ENCODE measurements at regions not wholly inside any gene's neighbourhood (a gene's known extent, or its start where the extent isn't known, plus 50 kb on each side); places are given as distances from the start of the nearest gene placed in this dataset.

DNA sequence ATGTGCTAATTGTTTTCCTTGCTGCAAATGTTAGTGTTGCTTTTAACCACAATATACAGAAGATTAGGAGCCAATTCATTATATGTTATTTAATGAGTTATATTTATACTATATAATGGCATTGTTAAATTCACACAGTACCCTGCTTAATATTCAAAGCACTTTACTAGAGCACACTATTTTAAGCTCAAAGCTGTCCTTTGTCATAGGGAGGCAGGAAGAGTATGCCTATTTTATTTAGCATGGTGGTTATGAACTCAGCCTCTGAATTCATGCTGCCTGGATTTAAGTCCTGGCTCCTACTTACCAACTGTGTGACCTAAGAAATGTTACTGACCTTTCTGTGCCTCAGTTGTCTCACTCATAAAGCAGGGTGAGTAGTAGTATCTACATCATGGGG, 80.5 kb downstream of the FASTKD2 start:
- no peak overlapping the region for H3K27ac Mint-ChIP-seq
- H3K4me3 Mint-ChIP-seq, result no peak overlapping the region
- no peaks in the 10 kb centered on the region for H3K9me3 Mint-ChIP-seq
- H3K36me3 Mint-ChIP-seq (ENCODE audit: low read depth), result no peaks in the 10 kb centered on the region
- H3K4me1 Mint-ChIP-seq (ENCODE audit: low read depth), result no peaks in the 10 kb centered on the region
- no peaks in the 10 kb centered on the region for H3K27me3 Mint-ChIP-seq

DNA sequence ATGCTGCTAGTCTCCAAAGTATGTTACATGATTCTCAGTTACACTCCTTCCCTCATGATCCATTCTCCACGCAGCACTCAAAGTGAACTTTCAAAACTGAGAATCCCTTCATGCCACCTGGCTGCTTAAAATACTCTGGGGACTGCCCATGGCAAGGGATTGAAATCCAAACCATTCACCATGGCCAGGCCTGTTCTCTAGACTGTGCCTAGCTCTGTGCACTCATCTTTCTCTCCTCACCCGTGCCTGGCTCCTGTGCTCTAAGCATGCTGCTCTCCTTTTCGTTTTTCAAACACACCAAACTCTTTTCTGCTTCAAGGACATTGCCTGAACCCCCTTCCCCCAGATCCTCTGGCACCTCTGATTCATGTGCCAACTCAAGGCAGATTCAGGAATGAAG, 80.9 kb downstream of the FASTKD2 start:
- H3K27me3 Mint-ChIP-seq, result no peaks in the 10 kb centered on the region
- no peaks in the 10 kb centered on the region for H3K4me1 Mint-ChIP-seq (ENCODE audit: low read depth)
- no peak overlapping the region for H3K27ac Mint-ChIP-seq
- H3K36me3 Mint-ChIP-seq (ENCODE audit: low read depth), result no peaks in the 10 kb centered on the region
- H3K9me3 Mint-ChIP-seq, result no peaks in the 10 kb centered on the region
- no peak overlapping the region for H3K4me3 Mint-ChIP-seq

- Mint-ChIP-seq H3K9me3 (no peaks in the 10 kb centered on the region), H3K27me3 (no peaks in the 10 kb centered on the region), H3K4me3 (no peak overlapping the region), H3K27ac (no peak overlapping the region), H3K4me1 (ENCODE audit: low read depth) (no peaks in the 10 kb centered on the region), H3K36me3 (ENCODE audit: low read depth) (no peaks in the 10 kb centered on the region)
These were observed 81.8 kb downstream of the FASTKD2 start for GRCh38 chr2:206846981-206847834.

DNA sequence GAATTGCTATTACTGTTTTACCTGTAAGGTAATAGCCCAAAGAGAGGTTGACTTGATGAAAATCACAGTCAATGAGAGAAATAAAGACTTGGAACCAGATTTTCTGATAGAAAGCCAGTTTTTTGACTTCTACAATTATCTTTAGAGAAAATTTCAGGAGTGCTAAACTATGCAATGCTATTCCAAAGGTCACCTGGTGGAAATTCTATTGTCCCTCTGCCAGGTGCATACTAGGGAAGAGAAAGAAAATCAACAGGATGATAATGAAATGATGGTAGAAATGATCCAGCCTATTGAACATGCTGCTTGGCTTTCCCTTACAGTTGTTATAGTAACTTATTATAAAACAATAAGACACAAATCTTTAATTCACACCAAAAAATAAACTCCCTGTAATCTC, 85.0 kb downstream of the FASTKD2 start:
- Mint-ChIP-seq H3K36me3 (ENCODE audit: low read depth) (no peaks in the 10 kb centered on the region), H3K27me3 (no peaks in the 10 kb centered on the region), H3K27ac (no peak overlapping the region), H3K9me3 (no peaks in the 10 kb centered on the region), H3K4me3 (no peak overlapping the region), H3K4me1 (ENCODE audit: low read depth) (no peaks in the 10 kb centered on the region)

DNA sequence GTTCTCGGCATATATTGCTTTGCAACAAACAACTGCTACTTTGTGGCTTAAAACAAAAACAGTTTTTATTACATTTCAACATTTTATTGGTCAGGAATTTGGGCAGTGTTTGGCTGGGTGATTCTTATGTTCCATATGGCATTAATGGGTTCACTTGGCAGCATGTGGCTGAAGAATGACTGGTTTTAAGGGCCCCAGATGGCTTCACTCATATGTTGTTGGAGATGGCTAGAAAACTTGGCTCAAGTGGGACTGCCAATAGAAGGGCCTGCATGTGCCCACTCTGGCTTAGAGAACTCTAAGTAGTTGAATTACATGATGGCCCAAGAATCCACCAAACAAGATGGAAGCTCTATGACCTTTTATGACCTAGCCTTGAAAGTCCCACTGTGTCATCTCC, 86.1 kb downstream of the FASTKD2 start:
- Mint-ChIP-seq H3K27me3 (no peaks in the 10 kb centered on the region), H3K9me3 (no peaks in the 10 kb centered on the region), H3K36me3 (ENCODE audit: low read depth) (no peaks in the 10 kb centered on the region), H3K4me3 (no peak overlapping the region), H3K27ac (no peak overlapping the region), H3K4me1 (ENCODE audit: low read depth) (no peaks in the 10 kb centered on the region)

- Mint-ChIP-seq H3K4me1 (ENCODE audit: low read depth) (peaks cover 6% of the 10 kb centered on the region), H3K4me3 (no peak overlapping the region), H3K9me3 (no peaks in the 10 kb centered on the region)
These were observed 85.4 kb upstream of the CPO start for GRCh38 chr2:206853915-206854314.

DNA sequence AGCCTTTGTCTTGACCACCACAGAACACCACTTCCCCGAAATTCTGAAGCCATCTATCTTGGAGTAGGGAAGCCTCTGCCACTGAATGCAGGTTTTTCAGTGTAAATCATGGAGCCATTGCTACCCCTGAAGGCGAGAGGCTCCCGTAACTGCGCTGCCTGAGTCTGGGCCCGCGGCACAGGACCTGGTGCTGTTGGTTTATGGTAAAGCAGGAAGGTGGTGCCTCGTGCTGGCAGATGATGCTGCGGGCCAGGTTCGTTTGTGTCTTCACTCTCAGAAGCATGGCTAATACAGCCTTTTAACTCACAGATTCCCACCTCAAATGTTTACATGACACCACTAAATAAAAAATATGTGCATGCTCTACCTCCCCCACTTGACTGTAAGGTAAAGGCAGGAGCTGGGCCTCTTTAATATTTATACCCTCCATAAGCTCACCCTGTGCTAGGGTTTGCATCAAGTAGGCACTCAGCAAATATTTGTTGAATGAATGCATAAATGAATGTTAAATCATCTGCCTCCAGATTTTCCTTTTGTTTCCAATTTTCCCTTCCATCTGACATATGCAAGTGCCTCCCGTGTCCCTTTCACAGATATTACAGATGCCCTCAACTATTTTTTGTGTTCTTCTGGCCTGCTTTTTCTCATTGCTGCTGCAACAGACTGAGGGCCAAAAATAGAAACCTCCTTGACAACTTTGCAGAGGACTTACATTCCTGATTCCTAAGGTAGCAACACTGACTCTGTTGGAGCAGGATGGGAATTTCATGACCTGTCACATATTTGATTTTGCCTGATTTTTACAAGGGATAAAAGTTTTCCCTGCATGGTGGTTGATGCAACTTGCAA, 83.5 kb upstream of the CPO start:
- Mint-ChIP-seq H3K9me3 (no peaks in the 10 kb centered on the region), H3K4me3 (no peak overlapping the region), H3K36me3 (ENCODE audit: low read depth) (no peaks in the 10 kb centered on the region), H3K27me3 (no peaks in the 10 kb centered on the region), H3K27ac (no peak overlapping the region), H3K4me1 (ENCODE audit: low read depth) (peaks cover 17% of the 10 kb centered on the region)

More at GRCh38 chr2:206853915-206854314, 85.4 kb upstream of the CPO start:
- no peaks in the 10 kb centered on the region for H3K27me3 Mint-ChIP-seq
- H3K36me3 Mint-ChIP-seq (ENCODE audit: low read depth), result no peaks in the 10 kb centered on the region
- H3K27ac Mint-ChIP-seq, result no peak overlapping the region

- peaks cover 17% of the 10 kb centered on the region for H3K4me1 Mint-ChIP-seq (ENCODE audit: low read depth)
- H3K36me3 Mint-ChIP-seq (ENCODE audit: low read depth), result no peaks in the 10 kb centered on the region
- no peak overlapping the region for H3K4me3 Mint-ChIP-seq
- H3K27ac Mint-ChIP-seq, result no peak overlapping the region
- no peaks in the 10 kb centered on the region for H3K9me3 Mint-ChIP-seq
- H3K27me3 Mint-ChIP-seq, result no peaks in the 10 kb centered on the region
These were observed 82.8 kb upstream of the CPO start for GRCh38 chr2:206856513-206856912.

- H3K36me3 Mint-ChIP-seq (ENCODE audit: low read depth), result no peaks in the 10 kb centered on the region
- no peaks in the 10 kb centered on the region for H3K9me3 Mint-ChIP-seq
- no peak overlapping the region for H3K27ac Mint-ChIP-seq
- H3K4me1 Mint-ChIP-seq (ENCODE audit: low read depth), result peaks cover 17% of the 10 kb centered on the region
- no peaks in the 10 kb centered on the region for H3K27me3 Mint-ChIP-seq
- H3K4me3 Mint-ChIP-seq, result peak overlapping the region; percentile 44
These were observed 80.5 kb upstream of the CPO start for GRCh38 chr2:206858687-206859329.

DNA sequence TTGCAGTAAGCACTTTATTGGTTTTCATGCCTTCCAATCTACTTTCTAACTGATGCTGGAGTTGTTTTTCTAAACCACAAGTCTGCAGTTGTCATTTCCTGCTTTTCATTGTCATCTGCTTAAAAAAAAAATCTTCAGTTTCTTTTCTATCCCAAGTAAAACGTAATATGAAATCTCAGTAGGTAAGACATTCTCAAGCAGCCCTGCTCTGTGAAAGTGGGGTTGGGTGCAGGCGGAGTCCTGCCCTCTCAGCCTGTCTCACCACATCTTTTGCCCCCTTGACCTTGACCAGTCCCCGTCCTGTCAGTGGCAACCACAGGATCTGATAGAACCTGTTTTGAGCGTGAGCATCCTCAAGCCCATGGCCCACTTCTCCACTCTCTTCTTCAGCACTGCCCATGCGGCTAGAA, 80.0 kb upstream of the CPO start:
- H3K9me3 Mint-ChIP-seq, result no peaks in the 10 kb centered on the region
- H3K27me3 Mint-ChIP-seq, result no peaks in the 10 kb centered on the region
- no peaks in the 10 kb centered on the region for H3K36me3 Mint-ChIP-seq (ENCODE audit: low read depth)
- H3K4me3 Mint-ChIP-seq, result peak overlapping the region; percentile 44
- H3K4me1 Mint-ChIP-seq (ENCODE audit: low read depth), result peaks cover 17% of the 10 kb centered on the region
- H3K27ac Mint-ChIP-seq, result no peak overlapping the region

GRCh38 chr2:206863196-206863595, 76.1 kb upstream of the CPO start:
- H3K4me3 Mint-ChIP-seq, result no peak overlapping the region
- H3K9me3 Mint-ChIP-seq, result no peaks in the 10 kb centered on the region
- H3K27ac Mint-ChIP-seq, result no peak overlapping the region
- H3K4me1 Mint-ChIP-seq (ENCODE audit: low read depth), result peaks cover 17% of the 10 kb centered on the region
- H3K36me3 Mint-ChIP-seq (ENCODE audit: low read depth), result no peaks in the 10 kb centered on the region
- no peaks in the 10 kb centered on the region for H3K27me3 Mint-ChIP-seq

DNA sequence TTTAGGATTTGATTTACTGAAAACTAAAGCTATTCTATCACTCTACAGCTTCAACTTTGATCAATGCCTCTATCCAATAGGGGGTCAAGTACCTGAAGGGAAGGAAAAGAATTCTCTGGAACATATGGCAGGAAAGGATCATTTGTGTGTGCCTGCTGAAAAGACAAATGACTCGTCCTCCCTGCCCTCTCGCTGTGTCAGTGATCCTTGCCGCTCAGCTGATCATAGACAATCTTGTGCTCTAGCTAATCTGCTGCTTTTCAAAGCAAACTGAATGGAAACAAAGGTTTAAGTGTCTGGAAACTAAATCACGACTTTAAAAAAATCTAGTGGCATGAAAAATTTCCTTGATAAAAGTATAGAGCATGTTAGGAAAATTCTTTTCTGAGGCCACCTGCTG, 75.6 kb upstream of the CPO start:
- Mint-ChIP-seq H3K36me3 (ENCODE audit: low read depth) (no peaks in the 10 kb centered on the region), H3K9me3 (no peaks in the 10 kb centered on the region), H3K27ac (no peak overlapping the region), H3K4me1 (ENCODE audit: low read depth) (peaks cover 12% of the 10 kb centered on the region), H3K27me3 (no peaks in the 10 kb centered on the region), H3K4me3 (no peak overlapping the region)

DNA sequence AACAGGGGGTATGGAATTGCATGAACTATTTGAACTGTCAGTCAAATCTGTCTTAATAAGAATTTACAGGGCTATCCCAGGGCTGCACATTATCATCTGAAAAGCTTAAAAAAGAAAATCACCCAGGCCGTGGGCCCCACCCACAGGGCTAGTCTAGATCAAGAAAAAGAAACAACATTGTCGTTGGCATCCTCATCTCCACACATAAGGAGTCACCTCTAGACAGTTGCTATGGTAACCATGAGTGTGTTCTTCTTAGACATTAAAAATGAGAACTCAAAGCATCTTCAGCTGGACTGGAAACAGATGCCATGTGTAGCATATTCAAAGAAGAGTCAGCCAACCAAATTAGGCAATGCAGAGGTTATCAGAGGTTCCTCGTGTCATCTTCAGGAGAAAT, 72.3 kb upstream of the CPO start:
- no peaks in the 10 kb centered on the region for H3K36me3 Mint-ChIP-seq (ENCODE audit: low read depth)
- H3K27me3 Mint-ChIP-seq, result no peaks in the 10 kb centered on the region
- H3K9me3 Mint-ChIP-seq, result no peaks in the 10 kb centered on the region
- no peak overlapping the region for H3K27ac Mint-ChIP-seq
- H3K4me1 Mint-ChIP-seq (ENCODE audit: low read depth), result no peaks in the 10 kb centered on the region
- no peak overlapping the region for H3K4me3 Mint-ChIP-seq

- Mint-ChIP-seq H3K27ac (no peak overlapping the region), H3K4me1 (ENCODE audit: low read depth) (no peaks in the 10 kb centered on the region), H3K27me3 (peaks cover 3% of the 10 kb centered on the region), H3K9me3 (peaks cover 2% of the 10 kb centered on the region), H3K36me3 (ENCODE audit: low read depth) (no peaks in the 10 kb centered on the region), H3K4me3 (no peak overlapping the region)
These were observed 69.4 kb upstream of the CPO start for GRCh38 chr2:206869824-206870495.

Data from stimulated activated naive CD8-positive, alpha-beta T cell treated with anti-CD3 and anti-CD28 coated beads, Interleukin-15, Interleukin-2, amounts not matched to agents 100 ng/mL and 50 ng/mL, for 24 hours (primary cell).